ENCODE measurements at regions not wholly inside any gene's neighbourhood (a gene's known extent, or its start where the extent isn't known, plus 50 kb on each side); places are given as distances from the start of the nearest gene placed in this dataset.
"Not testable (repeated sequence)": the region's sequence is repeated elsewhere in the genome, so short reads cannot be mapped to it uniquely, and the experiment has no call there.

GRCh38 chr12:124070394-124071074 lies 97.5 kb downstream of the ZNF664 start:
- H3K79me2 ChIP-seq (ENCODE audit: insufficient read depth, low read length); H3K36me3 ChIP-seq (replicated peaks in 1 of 2; ENCODE audit: control insufficient read depth in 1 of 2, insufficient read depth in 2 of 2, low read length in 2 of 2); H3K4me3 ChIP-seq (replicated peaks in 1 of 3; ENCODE audit: insufficient read depth in 1 of 3, low read depth in 2 of 3, low read length in 3 of 3); H3K27ac ChIP-seq (ENCODE audit: extremely low read length, insufficient read depth, low read length); ATAC-seq; BruUV-seq (replicated peaks); DNase-seq (ENCODE audit: low spot score); H4K20me1 ChIP-seq (ENCODE audit: insufficient read depth, low read length); CTCF ChIA-PET (ENCODE audit: low intra/inter-chr PET ratio, low total read pairs); FAIRE-seq; H3K9ac ChIP-seq (ENCODE audit: insufficient read depth, low read depth, low read length); H3K27me3 ChIP-seq (ENCODE audit: control insufficient read depth in 1 of 2, insufficient read depth in 2 of 2, low read length in 2 of 2); POLR2A ChIA-PET; H2AFZ ChIP-seq (ENCODE audit: low read length); H3K4me1 ChIP-seq (ENCODE audit: insufficient read depth, low read length); in situ Hi-C loops (cut with HindIII; ENCODE audit: extremely low pct_ligation_motif_present, low pct_unique_long_range_greater_than_20kb); H3K4me2 ChIP-seq (ENCODE audit: low read depth, low read length); intact Hi-C loops (cut with micrococcal nuclease; ENCODE audit: unreplicated experiment): not testable (repeated sequence)
- H3K9me3 ChIP-seq (ENCODE audit: low read length), result peaks cover 14% of the 10 kb centered on the region
- WGBS (ENCODE audit: low lambda C conversion rate), result 48% methylated on average over 7 of the region's 7 CpGs

DNA sequence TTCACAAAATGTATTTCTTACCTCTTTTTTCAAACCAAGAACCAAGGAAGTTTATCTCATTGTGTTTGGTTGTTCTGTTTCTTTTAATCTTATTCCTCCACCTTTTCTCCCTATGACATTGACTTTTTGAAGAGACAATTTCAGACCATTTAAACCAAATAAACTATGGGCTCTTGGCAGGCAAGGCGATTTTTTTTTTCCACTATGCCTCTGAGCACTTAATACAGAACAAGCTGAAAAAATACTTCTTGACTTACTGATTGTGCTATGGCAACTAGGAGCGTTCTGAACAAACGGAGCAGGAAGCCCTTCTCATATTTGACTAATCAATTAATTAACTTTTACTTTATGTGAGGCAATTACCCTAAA lies 98.0 kb downstream of the ZNF664 start:
- ATAC-seq, result no peak
- Histone ChIP-seq H2AFZ (ENCODE audit: low read length) (no peak overlapping the region), H3K9me3 (ENCODE audit: low read length) (peaks cover 13% of the 10 kb centered on the region), H3K27me3 (ENCODE audit: control insufficient read depth in 1 of 2, insufficient read depth in 2 of 2, low read length in 2 of 2) (no peaks in the 10 kb centered on the region; a peak in 1 of 5 replicates), H3K79me2 (ENCODE audit: insufficient read depth, low read length) (no peaks in the 10 kb centered on the region), H3K4me3 (replicated peaks in 1 of 3; ENCODE audit: insufficient read depth in 1 of 3, low read depth in 2 of 3, low read length in 3 of 3) (no peak overlapping the region), H3K4me2 (ENCODE audit: low read depth, low read length) (no peak overlapping the region), H3K4me1 (ENCODE audit: insufficient read depth, low read length) (no peaks in the 10 kb centered on the region), H3K27ac (ENCODE audit: extremely low read length, insufficient read depth, low read length) (no peak overlapping the region), H4K20me1 (ENCODE audit: insufficient read depth, low read length) (no peaks in the 10 kb centered on the region), H3K9ac (ENCODE audit: insufficient read depth, low read depth, low read length) (no peak overlapping the region), H3K36me3 (replicated peaks in 1 of 2; ENCODE audit: control insufficient read depth in 1 of 2, insufficient read depth in 2 of 2, low read length in 2 of 2) (no peaks in the 10 kb centered on the region)
- intact Hi-C loops (cut with micrococcal nuclease; ENCODE audit: unreplicated experiment) (no loop called here), in situ Hi-C loops (cut with HindIII; ENCODE audit: extremely low pct_ligation_motif_present, low pct_unique_long_range_greater_than_20kb) (no loop called here)
- 12% methylated on average over 3 of the region's 3 CpGs for WGBS (ENCODE audit: low lambda C conversion rate)
- no peak for FAIRE-seq
- CTCF ChIA-PET (ENCODE audit: low intra/inter-chr PET ratio, low total read pairs), result no interaction called here
- no peak for DNase-seq (ENCODE audit: low spot score)
- POLR2A ChIA-PET, result no interaction called here
- no TSS peak for BruUV-seq (replicated peaks)
- TF ChIP-seq HNF4A (CRISPR knock-in tag; IDR thresholded peaks at IDR 0.05) (no peak), SMC3 (IDR thresholded peaks at IDR 0.05; ENCODE audit: low read length) (no peak), ZNF414 (CRISPR knock-in tag; IDR thresholded peaks at IDR 0.05) (no peak), ZNF850 (CRISPR knock-in tag; conservative IDR thresholded peaks at IDR 0.05) (no peak), ZNF260 (CRISPR knock-in tag; IDR thresholded peaks at IDR 0.05; ENCODE audit: borderline replicate concordance, low read depth) (no peak), YEATS4 (CRISPR knock-in tag; IDR thresholded peaks at IDR 0.05; ENCODE audit: borderline replicate concordance) (no peak), ZNF598 (CRISPR knock-in tag; IDR thresholded peaks at IDR 0.05; ENCODE audit: borderline replicate concordance) (no peak), GABPA (IDR thresholded peaks at IDR 0.05; ENCODE audit: low read depth, low read length) (no peak), GABPA (CRISPR knock-in tag; IDR thresholded peaks at IDR 0.05; ENCODE audit: low read depth) (no peak), ELF4 (CRISPR knock-in tag; IDR thresholded peaks at IDR 0.05; ENCODE audit: borderline replicate concordance) (no peak)
- TF ChIP-seq, protein P1, sequence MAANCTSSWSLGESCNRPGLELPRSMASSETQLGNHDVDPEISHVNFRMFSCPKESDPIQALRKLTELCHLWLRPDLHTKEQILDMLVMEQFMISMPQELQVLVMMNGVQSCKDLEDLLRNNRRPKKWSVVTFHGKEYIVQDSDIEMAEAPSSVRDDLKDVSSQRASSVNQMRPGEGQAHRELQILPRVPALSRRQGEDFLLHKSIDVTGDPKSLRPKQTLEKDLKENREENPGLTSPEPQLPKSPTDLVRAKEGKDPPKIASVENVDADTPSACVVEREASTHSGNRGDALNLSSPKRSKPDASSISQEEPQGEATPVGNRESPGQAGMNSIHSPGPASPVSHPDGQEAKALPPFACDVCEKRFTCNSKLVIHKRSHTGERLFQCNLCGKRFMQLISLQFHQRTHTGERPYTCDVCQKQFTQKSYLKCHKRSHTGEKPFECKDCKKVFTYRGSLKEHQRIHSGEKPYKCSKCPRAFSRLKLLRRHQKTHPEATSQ (CRISPR knock-in tag; IDR thresholded peaks at IDR 0.05; ENCODE audit: borderline replicate concordance), result no peak
